Cardiac muscle cell (in vitro differentiated cells and primary cell): ENCODE measurements at regions not wholly inside any gene's neighbourhood (a gene's known extent, or its start where the extent isn't known, plus 50 kb on each side); places are given as distances from the start of the nearest gene placed in this dataset.

Experiments used
- DNase-seq, 2 donors: peaks; one replicate each; pipeline versions ENCODE4 v3.0.0 to v3.0.0-alpha.2; 2010 to 2017; ENCODE audit warnings: low read depth in 1 of 2, low spot score in 1 of 2
- H3K27ac ChIP-seq: fragments of 200-600 bp; sonication (generic); 2 replicates; pipeline ENCODE4 v1.5.1; 2016
- H3K27me3 ChIP-seq: fragments of 200-600 bp; sonication (generic); 2 replicates; pipeline ENCODE4 v1.6.0; 2016; ENCODE audit warnings: control low read depth
- H3K36me3 ChIP-seq: fragments of 200-600 bp; sonication (generic); 2 replicates; pipeline ENCODE4 v1.5.1; 2016; ENCODE audit warnings: control low read depth
- H3K4me1 ChIP-seq: fragments of 200-600 bp; sonication (generic); 2 replicates; pipeline ENCODE4 v1.8.1; 2017; ENCODE audit warnings: low read depth, mild to moderate bottlenecking, mixed run types
- H3K4me3 ChIP-seq: fragments of 200-600 bp; sonication (generic); 2 replicates; pipeline ENCODE4 v1.5.1; 2016; ENCODE audit warnings: mild to moderate bottlenecking
- H3K9me3 ChIP-seq: fragments of 200-600 bp; sonication (generic); 2 replicates; pipeline ENCODE4 v1.5.1; 2017; ENCODE audit warnings: low read depth, mild to moderate bottlenecking, control low read depth
- TF ChIP-seq, protein P1 (sequence below): IDR thresholded peaks from 2 replicates; pipeline ENCODE4 v1.5.1; 2012; ENCODE audit warnings: low read depth, mild to moderate bottlenecking, low read length

DNA sequence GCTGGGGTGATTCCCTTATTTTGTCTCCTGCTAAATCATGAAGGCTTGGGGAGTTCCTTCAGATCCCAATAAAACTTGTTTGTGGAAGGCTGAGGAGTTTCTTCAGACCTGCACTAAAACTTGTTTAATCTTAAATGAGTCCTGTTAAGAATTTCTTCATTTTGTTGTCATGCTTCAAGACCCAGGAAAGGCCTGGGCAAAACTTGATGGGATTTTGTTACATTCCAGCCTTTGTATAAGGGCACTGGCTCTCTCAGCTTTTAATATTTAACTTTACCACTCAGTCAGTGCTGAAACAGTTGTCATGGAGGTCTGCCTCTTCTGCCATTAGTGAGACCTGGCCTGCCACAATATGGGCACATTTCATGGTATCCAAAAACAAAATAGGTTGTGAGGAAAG lies 699.0 kb downstream of the ETS1 start:
- TF ChIP-seq, protein P1, sequence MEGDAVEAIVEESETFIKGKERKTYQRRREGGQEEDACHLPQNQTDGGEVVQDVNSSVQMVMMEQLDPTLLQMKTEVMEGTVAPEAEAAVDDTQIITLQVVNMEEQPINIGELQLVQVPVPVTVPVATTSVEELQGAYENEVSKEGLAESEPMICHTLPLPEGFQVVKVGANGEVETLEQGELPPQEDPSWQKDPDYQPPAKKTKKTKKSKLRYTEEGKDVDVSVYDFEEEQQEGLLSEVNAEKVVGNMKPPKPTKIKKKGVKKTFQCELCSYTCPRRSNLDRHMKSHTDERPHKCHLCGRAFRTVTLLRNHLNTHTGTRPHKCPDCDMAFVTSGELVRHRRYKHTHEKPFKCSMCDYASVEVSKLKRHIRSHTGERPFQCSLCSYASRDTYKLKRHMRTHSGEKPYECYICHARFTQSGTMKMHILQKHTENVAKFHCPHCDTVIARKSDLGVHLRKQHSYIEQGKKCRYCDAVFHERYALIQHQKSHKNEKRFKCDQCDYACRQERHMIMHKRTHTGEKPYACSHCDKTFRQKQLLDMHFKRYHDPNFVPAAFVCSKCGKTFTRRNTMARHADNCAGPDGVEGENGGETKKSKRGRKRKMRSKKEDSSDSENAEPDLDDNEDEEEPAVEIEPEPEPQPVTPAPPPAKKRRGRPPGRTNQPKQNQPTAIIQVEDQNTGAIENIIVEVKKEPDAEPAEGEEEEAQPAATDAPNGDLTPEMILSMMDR: no peak
- Histone ChIP-seq H3K4me3 (no peak overlapping the region), H3K36me3 (no peaks in the 10 kb centered on the region), H3K27me3 (no peaks in the 10 kb centered on the region), H3K27ac (no peak overlapping the region), H3K9me3 (no peaks in the 10 kb centered on the region), H3K4me1 (no peaks in the 10 kb centered on the region)
- DNase-seq: no peak

DNA sequence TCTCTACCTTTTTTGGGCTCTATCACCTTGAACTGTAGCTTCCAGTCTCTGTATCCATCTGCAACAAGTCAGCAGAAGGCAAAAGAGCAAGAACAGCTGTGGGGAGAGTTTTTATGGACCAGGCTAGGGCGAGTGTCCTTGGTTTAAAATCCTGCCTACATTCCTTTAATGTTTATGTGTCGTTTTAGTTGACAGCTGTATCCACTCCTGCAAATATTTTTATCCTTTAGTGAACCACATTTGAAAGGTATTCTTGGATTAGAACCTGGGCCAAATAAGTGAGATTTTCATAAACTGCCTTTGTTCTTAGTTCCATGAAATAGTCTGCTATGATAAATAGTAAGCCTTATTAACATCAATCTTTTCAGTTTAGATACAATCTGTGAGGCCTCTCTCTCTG lies 712.2 kb downstream of the ETS1 start:
- DNase-seq: peak in 1 of 2 donors; percentile 13
- Histone ChIP-seq H3K27me3 (no peaks in the 10 kb centered on the region), H3K4me1 (no peaks in the 10 kb centered on the region), H3K9me3 (no peaks in the 10 kb centered on the region), H3K27ac (no peak overlapping the region), H3K4me3 (no peak overlapping the region), H3K36me3 (no peaks in the 10 kb centered on the region)
- TF ChIP-seq, protein P1: no peak

DNA sequence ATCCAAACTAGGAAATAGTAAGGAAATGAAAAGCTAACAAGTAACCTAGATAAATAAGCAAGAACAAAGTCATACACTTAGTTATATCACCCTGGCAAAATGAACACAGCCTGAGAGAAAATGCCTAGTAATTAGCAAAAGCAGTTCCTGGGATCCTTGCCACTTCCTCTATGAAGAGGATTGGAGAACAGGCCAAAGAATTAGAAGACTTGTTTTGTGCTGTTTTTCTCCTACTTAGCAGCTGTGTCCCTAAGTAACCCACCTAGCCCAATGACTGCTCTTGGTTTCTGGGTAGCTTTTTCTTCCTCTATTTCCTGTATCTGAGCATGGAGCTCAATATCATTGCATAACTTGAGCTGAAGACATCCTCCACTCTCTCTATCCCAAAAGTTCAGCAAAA lies 713.9 kb downstream of the ETS1 start:
- no peaks in the 10 kb centered on the region for H3K4me1 ChIP-seq
- H3K27ac ChIP-seq: no peak overlapping the region
- TF ChIP-seq, protein P1: no peak
- no peaks in the 10 kb centered on the region for H3K9me3 ChIP-seq
- H3K27me3 ChIP-seq: no peaks in the 10 kb centered on the region
- DNase-seq: no peak
- H3K4me3 ChIP-seq: no peak overlapping the region
- no peaks in the 10 kb centered on the region for H3K36me3 ChIP-seq

DNA sequence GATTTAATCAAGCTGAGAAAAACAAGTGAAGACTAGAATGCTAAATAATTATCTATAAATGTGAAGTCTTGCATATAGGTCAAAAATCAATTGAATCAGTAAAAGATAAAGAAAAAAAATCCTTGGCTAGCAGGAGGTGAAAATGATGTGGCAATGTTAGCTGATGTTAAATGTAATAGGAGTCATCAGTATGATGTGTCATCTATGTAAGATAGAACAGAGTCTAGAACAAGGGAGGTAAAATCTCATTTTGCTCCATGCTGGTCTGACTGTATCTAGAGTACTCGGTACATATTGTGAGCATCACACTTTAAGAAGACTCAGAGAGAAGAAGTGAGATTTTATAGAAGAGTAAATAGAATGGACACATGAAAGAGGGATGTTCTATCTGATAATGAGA lies 721.2 kb downstream of the ETS1 start:
- Histone ChIP-seq H3K36me3 (no peaks in the 10 kb centered on the region), H3K4me1 (peaks cover 31% of the 10 kb centered on the region), H3K9me3 (no peaks in the 10 kb centered on the region), H3K4me3 (no peak overlapping the region), H3K27me3 (no peaks in the 10 kb centered on the region), H3K27ac (no peak overlapping the region)
- TF ChIP-seq, protein P1: no peak
- DNase-seq: no peak

DNA sequence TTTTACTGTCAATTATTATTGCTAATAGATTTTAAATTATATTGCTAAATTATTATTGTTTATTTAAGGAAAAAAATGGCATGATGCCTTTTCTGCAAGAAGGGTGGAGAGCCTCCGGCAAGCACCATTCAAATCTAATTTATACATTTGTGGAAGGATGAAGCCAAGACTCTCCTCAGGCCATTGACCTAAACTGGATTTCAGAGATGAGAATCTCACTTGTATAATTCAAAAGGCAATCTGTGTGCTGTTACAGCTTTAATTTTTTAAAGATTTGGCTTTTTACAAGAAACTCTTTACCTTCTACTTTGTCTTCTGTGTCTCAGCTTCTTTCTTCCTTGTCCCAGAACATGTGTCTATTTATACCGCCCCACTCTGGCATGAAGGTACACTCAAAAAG lies 722.5 kb downstream of the ETS1 start:
- TF ChIP-seq, protein P1: no peak
- Histone ChIP-seq H3K27me3 (no peaks in the 10 kb centered on the region), H3K9me3 (no peaks in the 10 kb centered on the region), H3K27ac (no peak overlapping the region), H3K36me3 (no peaks in the 10 kb centered on the region), H3K4me1 (peaks cover 31% of the 10 kb centered on the region), H3K4me3 (no peak overlapping the region)
- DNase-seq: no peak

DNA sequence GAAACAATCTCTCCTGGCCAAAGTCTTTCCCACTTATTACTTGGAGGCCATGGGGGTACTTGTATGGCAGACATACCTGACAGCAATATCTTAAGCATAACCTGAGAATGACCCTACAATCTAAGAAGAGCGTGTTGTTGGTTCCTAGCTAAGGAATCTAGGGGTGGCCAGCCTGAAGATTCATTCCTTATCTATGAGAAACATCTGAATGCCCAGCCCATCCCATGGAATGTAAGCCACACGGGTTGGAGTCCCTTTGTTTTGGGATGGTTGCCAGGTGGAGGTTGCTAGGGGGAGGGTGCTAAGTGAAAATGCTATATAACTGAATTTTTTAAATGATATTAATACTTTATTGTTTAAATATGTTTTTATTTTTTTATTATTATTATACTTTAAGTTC lies 725.0 kb downstream of the ETS1 start:
- no peak for DNase-seq

More for the DNA sequence above, 725.0 kb downstream of the ETS1 start:
- Histone ChIP-seq H3K27ac (no peak overlapping the region), H3K4me1 (peaks cover 21% of the 10 kb centered on the region), H3K9me3 (no peaks in the 10 kb centered on the region), H3K27me3 (no peaks in the 10 kb centered on the region), H3K36me3 (no peaks in the 10 kb centered on the region), H3K4me3 (no peak overlapping the region)
- TF ChIP-seq, protein P1: no peak
